ENCODE measurements at regions not wholly inside any gene's neighbourhood (a gene's known extent, or its start where the extent isn't known, plus 50 kb on each side); places are given as distances from the start of the nearest gene placed in this dataset.
"Not testable (repeated sequence)": the region's sequence is repeated elsewhere in the genome, so short reads cannot be mapped to it uniquely, and the experiment has no call there.

DNA sequence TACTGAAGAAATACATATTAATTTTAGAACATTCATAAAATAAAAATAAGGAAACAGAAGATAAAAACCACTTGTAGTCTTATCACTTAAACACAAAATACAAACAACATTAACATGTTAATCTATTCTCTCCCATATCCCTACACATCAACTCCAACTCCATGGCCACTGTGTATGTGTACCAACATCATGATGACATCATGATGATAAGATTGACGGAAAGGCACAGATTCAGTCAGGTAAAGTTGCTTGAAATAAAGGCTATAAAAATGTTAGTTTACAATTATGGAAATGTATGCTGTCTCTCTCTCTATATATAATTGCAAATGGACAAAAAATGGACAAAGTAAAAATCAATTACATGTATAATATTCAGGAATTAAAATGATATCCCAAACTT lies 388.5 kb upstream of the UBE2E3 start:
- no peak for DNase-seq

DNA sequence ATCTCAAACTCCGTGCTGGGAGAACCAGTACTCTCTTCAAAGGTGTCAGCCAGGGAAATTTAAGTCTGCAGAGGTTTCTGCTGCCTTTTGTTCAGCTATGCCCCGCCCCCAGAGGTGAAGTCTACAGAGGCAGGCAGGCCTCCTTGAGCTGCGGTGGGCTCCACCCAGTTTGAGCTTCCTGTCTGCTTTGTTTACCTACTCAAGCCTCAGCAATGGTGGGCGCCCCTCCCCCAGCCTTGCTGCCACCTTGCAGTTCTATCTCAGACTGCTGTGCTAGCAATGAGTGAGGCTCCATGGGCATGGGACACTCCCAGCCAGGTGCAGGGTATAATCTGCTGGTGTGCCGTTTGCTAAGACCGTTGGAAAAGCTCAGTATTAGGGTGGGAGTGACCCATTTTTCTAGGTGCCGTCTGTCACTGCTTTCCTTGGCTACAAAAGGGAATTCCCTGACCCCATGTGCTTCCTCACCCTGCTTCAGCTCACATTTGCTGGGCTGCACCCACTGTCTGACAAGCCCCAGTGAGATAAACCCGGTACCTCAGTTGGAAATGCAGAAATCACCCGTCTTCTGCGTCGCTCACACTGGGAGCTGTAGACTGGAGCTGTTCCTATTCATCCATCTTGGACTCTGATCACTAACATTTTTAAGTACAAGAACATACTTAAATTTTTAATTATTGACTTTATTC lies 389.2 kb upstream of the UBE2E3 start:
- not testable (repeated sequence) for DNase-seq

DNA sequence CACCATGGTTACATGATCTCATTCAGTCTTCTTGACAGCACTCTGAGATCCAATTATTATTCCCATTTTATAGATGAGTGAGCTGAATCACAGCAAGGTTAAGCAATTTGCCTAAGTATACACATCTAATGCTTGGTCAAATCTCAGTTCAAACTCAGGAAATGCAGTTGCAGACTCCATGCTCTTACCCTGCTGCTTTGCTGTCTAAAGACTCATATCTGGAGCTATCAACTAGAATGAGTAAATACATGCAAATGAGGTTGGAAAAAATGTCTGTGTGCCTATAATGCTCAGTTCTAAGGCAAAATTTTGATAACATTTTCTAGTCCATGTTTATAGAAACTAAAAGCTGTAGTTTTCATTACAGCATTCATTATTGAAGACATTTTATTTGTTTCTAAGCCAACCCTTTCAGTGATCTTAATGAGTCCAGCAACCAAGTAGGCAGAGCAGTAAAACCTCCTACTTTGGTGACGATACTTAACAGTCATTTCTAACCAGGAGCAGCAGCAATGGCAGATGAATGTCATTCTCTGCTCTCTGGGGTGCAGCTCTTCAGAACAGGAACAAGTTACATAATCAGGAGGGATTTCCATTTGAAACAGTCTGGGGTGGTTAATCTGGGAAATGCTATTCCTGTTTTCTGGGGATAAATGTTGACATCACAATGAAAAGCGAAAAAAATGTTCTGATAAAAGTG lies 396.8 kb upstream of the UBE2E3 start:
- no peak for DNase-seq

DNA sequence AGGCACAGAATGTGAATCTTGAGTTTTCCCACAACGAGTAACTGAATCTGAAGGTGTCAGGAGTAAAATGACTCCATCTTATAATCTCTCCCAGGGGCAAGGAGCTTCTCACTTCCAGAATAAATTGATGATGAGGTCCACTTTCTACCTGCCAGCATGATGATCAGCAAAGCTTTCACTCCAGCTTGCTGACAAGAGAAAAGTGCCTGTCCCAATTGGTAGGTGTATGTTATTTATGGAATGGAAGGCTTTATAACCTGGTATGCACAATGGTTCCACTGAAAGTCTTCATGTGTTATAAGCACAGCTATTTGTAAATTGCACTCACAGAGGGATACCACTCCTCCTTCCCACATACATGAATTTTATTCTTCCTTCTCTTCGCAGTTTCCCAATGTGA lies 401.0 kb upstream of the UBE2E3 start:
- DNase-seq = no peak

DNA sequence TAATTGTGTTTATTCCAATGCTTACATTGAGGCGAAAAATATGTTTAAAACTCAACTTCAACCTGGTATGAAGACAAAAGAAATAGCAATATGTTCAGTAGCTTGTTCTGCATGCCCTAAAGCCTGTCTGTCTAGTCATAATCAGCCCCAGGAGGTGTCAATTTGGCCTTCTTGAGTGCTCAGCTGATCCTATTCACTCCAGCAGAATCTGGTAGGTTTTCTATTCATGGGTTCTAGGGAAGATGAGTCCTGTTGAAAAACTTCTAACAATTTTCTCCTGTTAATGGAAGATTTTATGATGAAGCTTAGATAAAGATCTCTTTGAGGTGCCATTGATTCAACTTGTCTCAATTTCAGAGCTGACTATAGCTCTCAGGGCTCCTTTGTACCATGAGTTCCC lies 402.0 kb upstream of the UBE2E3 start:
- no peak for DNase-seq

DNA sequence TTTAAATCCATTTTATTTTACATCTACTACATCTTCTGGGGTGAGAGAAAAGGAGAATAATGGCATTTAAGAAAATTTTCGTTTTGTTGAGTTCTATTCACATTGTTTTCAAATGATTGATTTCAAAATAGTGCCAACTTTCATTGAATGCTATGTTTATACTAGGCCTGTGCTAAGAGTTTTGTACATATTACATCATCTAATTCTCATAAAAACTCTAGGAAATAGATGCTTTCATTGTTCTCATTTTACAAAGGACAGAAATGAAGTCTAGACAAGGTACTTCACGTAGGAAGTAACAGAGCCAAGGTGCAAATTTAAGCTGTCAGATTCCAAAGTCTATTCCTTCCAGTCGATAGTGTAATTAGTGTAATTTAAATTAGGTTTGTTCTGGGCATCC lies 402.8 kb upstream of the UBE2E3 start:
- no peak for DNase-seq

DNA sequence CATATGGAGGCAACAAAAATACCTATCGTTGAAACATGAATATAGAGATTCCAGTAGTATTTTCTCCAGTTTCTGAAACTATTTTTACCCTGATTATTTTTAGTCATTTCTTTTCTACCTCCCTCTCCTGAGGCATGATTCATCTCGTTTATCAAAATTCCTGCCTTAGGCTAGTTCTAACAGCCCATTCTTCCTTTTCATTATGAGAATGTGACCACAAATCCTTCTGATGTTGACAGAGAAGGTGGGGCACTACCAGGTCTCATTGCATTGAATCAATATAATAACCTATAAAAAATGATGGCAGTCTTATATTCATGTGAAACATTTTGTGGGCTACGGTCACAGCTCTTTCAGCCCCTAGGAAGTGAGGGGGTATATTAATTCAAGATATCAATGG lies 406.5 kb upstream of the UBE2E3 start:
- no peak for DNase-seq

DNA sequence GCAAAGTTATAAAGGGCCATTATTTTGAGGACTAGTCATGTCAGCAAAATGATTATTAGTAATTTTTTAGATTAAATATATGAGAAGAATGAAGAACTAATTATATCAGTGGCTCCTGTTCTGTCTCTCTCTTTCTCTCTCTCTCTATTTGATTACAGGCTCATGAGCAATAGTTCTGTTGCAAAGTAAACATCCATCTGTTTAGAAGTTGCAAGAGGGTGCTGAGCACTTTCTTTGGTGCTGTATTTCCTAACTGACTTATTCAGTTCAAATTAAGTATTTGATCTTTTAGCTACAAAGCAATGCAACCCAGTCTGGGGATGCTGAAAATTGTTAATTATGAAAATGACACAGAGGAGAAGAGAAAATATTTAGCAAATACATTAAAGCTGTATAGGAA lies 408.1 kb upstream of the UBE2E3 start:
- DNase-seq = no peak

DNA sequence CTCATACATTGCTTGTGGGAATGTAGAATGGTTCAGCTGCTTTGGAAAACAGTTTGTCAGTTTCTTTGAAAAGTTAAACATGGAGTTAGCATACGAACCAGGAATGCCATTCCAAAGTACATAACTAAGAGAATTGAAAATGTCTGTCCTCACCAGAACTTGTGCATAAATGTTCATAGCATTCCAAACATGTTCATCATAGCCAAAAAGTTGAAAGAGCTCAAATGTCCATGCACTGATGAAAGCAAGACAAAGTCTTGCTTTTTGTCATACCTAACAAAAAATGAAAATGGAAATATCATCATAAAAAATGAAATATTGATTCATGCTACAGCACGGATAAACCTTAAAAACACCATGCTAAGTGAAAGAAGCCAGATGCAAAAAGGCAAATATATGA lies 408.8 kb upstream of the UBE2E3 start:
- DNase-seq = no peak

DNA sequence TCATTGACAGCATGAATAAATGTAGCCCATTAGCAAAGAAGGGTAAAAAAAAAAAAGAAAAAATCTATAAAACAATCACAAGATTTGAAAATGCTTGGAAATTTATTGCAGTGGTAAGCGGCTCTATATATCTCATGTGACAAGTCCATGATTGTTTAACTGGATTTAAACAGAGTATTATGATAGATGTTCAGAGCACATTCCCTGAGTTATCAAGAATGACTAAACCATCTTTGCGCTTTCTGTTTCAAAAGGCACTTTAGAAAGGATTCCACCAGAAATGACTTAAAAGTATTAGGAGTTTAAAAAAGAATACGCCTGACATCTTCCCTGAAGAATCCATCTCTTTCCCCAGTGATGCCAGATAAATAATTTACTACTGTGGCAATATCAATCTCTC lies 409.5 kb upstream of the UBE2E3 start:
- no peak for DNase-seq

DNA sequence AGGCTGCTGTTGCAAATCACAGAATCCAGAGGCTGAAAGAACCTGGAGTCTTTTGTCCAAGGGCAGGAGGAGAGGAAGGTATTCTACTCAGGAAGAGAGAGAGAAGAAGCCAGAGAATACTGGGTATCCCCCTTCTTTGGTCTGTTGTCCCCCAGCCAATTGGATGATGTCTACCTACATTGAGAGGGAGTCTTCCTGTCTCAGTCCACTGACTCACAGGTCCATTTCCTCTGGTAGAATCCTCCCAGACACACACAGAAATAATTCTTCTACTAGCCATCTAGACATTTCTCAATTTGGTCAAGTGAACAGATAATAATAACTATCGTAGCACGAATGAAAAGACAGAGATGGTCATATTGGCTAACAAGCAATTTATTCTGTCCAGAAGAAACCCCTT lies 416.4 kb upstream of the UBE2E3 start:
- DNase-seq = no peak

DNA sequence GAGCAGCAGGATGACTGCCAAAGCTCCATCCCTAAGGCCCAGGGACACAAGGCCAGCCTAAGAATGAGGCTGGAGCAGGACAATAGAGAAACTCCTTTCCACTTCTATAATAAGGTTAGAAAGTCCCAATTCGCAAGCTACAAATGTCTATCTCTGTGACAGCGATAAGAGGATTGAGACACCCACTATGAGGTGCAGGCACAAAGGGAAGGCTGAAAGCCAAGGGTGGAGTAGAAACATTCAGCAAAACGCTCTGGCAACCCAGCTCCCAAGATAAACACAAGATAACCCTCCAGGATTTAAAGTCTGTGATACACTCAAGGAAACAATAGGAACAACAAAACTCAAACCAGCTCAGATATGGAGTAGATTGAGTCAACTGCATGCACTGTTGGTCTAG lies 418.0 kb upstream of the UBE2E3 start:
- DNase-seq = no peak

DNA sequence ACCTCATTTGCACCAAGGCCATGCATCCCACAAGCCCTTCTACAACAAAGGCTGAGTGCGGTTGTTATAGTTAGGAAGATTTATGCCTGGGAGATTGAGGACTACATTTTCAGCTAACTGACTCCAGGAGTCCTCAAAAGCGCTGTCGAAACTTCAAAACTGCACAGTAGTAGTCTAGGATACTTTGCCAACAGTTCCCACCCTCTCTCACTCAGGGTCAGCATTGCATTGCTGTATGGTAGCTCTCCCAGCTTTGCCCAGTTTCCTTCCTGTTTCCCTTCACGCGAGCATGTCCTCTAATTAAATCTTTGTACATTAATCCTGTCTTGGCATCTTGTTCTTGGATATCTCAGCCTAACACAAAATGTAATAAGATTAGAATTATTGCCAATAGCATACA lies 420.6 kb upstream of the UBE2E3 start:
- no peak for DNase-seq

DNA sequence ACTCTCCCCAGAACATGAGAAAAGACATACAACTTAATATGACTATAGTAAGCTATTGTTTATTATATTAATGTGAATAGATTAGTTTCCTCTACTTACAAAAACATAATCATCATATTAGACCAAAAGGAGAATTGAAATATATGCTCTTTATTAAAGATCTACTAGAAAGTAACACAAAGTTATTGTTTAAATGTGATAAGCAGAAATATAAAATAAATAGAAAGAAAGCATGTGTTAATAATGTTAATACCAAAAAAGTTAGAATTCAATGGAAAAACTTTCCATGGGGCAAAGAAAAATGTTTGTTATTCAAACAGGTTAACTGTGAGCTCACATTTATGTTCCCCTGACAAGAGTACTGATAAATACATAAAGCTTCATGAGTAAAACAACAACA lies 421.4 kb upstream of the UBE2E3 start:
- no peak for DNase-seq

DNA sequence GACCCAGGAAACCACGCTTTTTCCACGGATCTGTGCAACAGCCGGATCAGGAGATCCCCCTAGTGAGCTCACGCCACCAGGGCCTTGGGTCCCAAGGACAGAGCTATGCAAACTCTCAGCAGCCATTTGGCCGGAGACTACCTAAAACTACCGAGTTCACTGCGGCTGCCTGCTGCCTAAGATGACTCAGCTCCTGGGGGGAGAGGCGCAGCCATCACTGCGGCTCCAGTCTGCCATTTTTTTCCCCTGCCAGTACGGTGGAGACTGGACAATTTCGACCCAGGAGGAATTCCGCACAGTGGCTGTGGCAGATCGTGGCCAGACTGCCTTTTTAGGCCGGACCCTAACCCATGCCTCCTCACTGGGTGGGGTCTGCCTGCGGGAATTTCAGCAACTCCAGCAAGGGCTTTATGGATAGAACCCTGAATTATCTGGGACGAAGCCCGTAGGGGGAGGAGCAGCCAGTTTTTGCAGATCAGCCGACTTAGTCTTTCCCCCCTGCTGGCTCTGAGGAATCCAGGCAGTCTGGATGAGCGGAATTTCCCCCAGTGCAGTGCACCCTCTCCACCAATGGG lies 424.9 kb upstream of the UBE2E3 start:
- no peak for DNase-seq

DNA sequence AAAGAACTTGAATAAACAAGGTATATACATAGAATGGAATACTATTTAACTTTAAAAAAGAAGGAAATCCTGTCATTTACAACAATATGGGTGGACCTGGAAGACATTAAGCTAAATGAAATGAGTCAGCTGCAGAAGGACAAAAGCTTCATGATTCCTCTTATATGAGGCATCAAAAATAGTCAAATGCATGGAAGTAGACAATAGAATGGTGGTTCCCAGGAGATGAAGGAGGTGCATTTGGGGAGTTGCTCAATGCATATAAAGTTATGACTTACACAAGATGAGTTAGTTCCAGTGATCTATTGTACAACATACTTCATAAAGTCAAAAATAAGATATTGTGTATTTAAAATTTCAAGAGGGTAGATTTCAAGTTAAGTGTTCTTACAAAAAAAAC lies 426.1 kb upstream of the UBE2E3 start:
- no peak for DNase-seq

DNA sequence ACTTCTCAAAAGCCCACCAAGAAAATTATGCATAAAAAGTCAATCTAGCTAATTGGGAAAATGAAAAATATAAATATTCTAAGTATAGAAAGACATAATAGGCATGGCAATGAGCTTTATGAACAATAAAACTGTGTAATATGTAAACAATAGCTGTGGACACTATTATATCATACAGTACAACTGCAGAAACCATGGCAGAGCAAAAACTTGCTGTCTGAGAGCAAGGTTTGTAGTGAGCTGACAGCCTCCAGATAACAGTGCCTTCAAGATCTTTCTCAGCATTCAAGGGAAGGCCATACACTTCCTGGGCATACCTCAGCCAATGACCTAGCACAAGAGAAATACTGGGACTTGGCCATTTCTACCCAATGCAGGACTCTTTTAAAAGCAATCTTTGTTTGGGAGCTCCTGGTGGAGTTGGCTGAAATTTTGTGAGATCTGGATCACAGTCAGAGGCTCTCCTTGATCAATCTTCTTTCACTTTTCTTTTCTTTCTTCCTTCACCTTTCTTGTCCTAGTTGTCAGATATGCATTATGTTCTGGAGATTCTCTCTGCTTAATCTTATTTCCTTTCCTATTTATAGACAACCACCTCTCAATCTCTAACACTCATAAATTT lies 427.2 kb upstream of the UBE2E3 start:
- DNase-seq = no peak

DNA sequence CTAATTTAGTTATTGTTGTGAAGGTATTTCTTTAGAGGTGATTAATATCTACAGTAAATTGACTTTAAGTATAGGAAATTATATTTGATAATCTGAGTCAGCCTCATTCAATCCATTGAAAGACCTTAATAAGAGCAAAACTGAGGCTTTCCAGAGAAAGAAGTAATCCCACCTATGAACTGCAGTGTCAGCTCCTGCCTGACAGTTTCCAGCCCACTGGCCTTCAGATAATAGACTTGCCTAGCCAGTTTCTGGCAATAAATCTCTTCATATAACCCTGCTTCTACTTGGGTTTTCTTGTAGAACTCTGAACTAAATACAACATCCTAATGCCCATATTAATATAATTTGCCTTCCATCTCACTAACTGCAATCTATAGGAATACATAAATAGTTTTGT lies 437.9 kb upstream of the UBE2E3 start:
- no peak for DNase-seq

DNA sequence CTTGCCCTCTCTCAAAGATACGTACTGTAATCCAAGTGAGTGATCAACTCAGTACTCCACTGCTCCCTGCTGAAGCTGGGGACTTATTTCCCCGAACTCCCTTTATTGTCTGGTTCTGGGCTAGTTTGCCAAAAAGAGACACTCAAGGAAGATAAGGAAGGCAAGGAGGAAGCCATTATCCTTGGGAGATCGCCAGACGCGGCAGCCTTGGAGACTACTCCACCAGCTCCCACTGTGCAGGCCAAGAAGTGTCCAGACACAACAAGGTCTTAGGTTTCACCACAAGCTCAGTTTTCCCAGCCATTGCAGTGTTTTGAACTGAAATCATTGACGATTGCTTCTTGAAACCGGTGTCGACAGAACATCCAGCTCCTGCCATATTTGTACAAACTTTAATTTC lies 439.6 kb upstream of the UBE2E3 start:
- no peak for DNase-seq

DNA sequence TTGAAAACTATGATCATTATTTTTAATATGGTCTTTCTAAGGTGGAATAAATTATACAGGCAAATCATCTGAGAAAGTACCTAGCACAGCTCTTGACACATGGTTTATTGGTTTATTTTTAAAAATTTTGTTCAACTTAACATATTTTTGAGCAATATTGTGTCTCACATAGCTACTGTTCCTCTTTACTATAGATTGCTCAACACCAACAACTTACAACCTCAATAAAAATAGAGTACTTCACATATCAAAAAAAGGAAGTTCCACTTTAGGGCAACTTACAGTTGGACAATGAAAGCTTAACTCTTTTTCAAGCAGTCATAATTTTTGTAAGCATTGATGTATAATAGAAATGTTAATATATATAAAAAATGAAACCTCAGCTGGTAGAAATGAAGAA lies 440.9 kb upstream of the UBE2E3 start:
- DNase-seq = no peak

DNA sequence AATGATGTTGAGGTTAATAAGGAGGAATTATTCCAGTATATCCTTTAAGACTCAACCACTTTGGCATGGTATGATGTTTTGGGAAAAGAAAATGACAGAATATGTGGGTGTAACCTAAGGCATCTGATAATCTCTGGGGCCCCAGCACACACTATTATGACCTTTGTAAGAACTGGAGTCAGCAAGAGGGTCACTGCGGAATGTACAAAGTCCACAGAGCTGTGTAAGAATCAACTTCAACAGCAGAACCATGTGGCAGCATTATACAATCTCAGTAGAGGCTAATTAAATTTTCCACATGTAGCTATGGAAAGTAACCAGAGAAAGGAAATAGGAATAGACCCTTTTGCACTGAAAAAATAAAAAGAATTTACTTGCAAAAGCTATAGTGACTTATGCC lies 445.1 kb upstream of the UBE2E3 start:
- DNase-seq = no peak

DNA sequence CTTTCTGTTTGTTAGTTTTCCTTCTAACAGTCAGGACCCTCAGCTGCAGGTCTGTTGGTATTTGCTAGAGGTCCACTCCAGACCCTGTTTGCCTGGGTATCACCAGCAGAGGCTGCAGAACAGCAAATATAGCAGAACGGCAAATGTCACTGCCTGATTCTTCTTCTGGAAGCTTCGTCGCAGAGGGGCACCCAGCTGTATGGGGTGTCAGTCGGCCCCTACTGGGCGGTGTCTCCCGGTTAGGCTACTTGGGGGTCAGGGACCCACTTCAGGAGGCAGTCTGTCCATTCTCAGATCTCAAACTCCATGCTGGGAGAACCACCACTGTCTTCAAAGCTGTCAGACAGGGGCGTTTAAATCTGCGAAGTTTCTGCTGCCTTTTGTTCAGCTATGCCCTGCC lies 448.6 kb upstream of the UBE2E3 start:
- DNase-seq = not testable (repeated sequence)

DNA sequence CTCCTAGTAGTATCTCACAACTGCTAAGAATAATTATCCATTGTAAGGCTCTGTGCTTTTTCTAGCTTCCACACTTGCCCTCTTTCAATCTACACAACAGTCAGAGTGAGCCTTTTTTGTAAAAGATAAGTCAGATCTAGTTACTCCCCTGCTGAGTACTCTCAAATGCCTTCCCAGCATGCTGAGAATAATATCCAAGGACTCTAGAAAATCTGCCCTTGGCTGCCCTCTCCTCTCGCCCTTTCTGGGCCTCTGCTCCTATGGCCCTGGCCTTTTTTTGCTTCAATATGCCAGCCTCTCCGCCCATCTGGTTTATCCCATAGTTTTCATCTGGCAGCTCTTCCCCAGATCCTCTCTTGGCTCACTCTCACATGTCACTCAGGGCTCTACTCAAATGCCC lies 455.9 kb upstream of the UBE2E3 start:
- no peak for DNase-seq

DNA sequence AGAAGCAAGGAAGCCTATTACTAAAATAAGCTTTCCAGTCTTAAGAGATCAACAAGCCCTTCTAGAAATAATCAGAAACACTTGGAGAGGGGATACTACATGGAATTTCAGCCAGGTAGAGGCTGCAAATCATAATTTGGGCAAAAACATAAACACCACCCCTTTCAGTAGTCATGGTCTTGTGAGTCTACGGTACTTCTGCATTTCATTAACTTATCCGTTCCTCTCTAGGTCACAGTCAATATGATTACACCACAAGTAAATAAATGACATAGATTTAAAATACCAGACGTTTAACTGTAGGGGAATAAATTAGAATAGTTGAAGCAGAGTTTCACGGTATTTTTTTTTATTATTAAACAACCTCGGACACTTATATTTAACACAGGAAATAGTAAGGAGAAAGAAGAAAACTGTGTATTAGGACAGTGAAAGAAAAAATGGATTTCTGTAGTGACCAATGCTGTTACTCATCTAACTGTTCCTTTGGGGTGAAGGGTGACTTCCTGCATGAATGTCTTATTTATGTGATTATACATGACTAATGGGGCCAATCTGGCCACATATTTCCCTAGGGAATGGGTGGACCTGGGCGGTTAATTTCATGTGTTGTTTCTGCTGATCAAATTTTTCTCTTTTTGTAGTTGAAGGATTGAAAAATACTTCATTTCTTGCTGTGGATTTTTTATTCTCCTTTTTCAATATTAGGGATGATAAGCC lies 456.6 kb upstream of the UBE2E3 start:
- DNase-seq = no peak

Data from activated naive CD4-positive, alpha-beta T cell treated with Interleukin-2 at 50 U/mL for 16 hours (primary cell).